Prostate gland (tissue), 2 donors: ENCODE measurements at regions not wholly inside any gene's neighbourhood (a gene's known extent, or its start where the extent isn't known, plus 50 kb on each side); places are given as distances from the start of the nearest gene placed in this dataset.

Experiments
- DNase-seq: peaks from one replicate; pipeline ENCODE4 v3.0.0-alpha.2; 2019; ENCODE audit warnings: low spot score
- H3K27ac ChIP-seq, 2 donors: fragments of 200-600 bp; sonication (generic); 2 replicates each; pipeline ENCODE4 v1.5.1; 2017 to 2019
- H3K27me3 ChIP-seq: fragments of 200-600 bp; sonication (generic); replicated peaks from 2 replicates; pipeline ENCODE4 v1.5.1; 2019; ENCODE audit not compliant: insufficient read depth
- H3K36me3 ChIP-seq, 2 donors: fragments of 200-600 bp; sonication (generic); 1 replicate in 1 of 2; 2 replicates in 1 of 2; pipeline versions ENCODE4 v1.5.1 to v1.8.1; 2017 to 2019
- H3K4me1 ChIP-seq: fragments of 200-600 bp; sonication (generic); replicated peaks from 2 replicates; pipeline ENCODE4 v1.5.1; 2019
- H3K4me3 ChIP-seq, 2 donors: fragments of 200-600 bp; sonication (generic); 2 replicates each; pipeline ENCODE4 v1.5.1; 2017 to 2019
- H3K9me3 ChIP-seq: fragments of 200-600 bp; sonication (generic); 2 replicates; pipeline ENCODE4 v1.5.1; 2017
- CTCF ChIP-seq, 4 experiments: fragments of 200-600 bp in 2 of 4; fragments of 450-650 bp in 2 of 4; sonication (generic) in 2 of 4; IDR thresholded peaks; 1 replicate in 3 of 4; 2 replicates in 1 of 4; pipeline ENCODE4 v1.5.1; 2016 to 2019; ENCODE audit warnings: antibody characterized with exemption in 4 of 4, mild to moderate bottlenecking in 2 of 4, moderate library complexity in 2 of 4
- POLR2A ChIP-seq: fragments of 450-650 bp; IDR thresholded peaks from one replicate; pipeline ENCODE4 v1.6.1; 2016; ENCODE audit warnings: antibody characterized with exemption, mild to moderate bottlenecking
- POLR2AphosphoS5 ChIP-seq: sonication (generic); formaldehyde crosslinking; IDR thresholded peaks from one replicate; pipeline ENCODE4 v1.6.1; 2017; ENCODE audit warnings: antibody characterized with exemption
- WGBS: methylation state at CpG from one replicate; pipeline ENCODE4 v1.1.5; 2018; 5-methylcytosine and 5-hydroxymethylcytosine counted together
- intact Hi-C: fragments of 100-400 bp; cut with DNase I; formaldehyde crosslinking; loops from one replicate; pipeline ENCODE4 v1.14.2; 2022

DNA sequence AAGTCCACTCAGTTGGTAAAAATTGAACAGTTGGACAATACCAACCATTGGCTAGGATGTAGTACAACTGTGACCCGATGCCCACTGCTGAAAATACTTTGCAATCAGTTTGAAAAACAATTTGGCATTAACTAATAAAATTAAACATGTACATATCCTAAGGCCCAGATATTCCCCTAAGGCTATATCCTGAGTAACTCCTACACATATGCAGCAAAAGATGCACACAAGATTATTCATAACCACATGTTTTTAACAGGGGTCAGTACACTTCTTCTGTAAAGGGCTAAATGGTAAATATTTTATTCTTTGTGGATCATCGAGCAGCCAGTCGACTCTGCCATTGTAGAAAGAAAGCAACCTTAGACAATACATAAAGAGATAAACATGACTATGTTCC lies 116.3 kb downstream of the MEX3B start:
- H3K27me3 ChIP-seq = no peaks in the 10 kb centered on the region
- no peak for TF ChIP-seq CTCF (IDR thresholded peaks at IDR 0.05)
- no peak for TF ChIP-seq POLR2AphosphoS5
- no peak for TF ChIP-seq POLR2A
- intact Hi-C loops = no loop called here
- H3K4me1 ChIP-seq = no peaks in the 10 kb centered on the region
- no peak for DNase-seq
- no peaks in the 10 kb centered on the region for H3K9me3 ChIP-seq
- H3K36me3 ChIP-seq = no peaks in the 10 kb centered on the region
- WGBS = 80% methylated on average over 3 of the region's 3 CpGs
- H3K4me3 ChIP-seq = no peak overlapping the region
- H3K27ac ChIP-seq = no peak overlapping the region

- DNase-seq = no peak
- Histone ChIP-seq H3K9me3 (no peaks in the 10 kb centered on the region), H3K36me3 (no peaks in the 10 kb centered on the region), H3K27me3 (no peaks in the 10 kb centered on the region), H3K27ac (no peak overlapping the region), H3K4me3 (no peak overlapping the region), H3K4me1 (no peaks in the 10 kb centered on the region)
- WGBS = 93% methylated on average over 6 of the region's 6 CpGs
- intact Hi-C loops = no loop called here
- no peak for TF ChIP-seq CTCF (IDR thresholded peaks at IDR 0.05)
- no peak for TF ChIP-seq POLR2A
- TF ChIP-seq POLR2AphosphoS5 = no peak
Observed at GRCh38 chr15:81926981-81927380, 118.8 kb downstream of the MEX3B start.

DNA sequence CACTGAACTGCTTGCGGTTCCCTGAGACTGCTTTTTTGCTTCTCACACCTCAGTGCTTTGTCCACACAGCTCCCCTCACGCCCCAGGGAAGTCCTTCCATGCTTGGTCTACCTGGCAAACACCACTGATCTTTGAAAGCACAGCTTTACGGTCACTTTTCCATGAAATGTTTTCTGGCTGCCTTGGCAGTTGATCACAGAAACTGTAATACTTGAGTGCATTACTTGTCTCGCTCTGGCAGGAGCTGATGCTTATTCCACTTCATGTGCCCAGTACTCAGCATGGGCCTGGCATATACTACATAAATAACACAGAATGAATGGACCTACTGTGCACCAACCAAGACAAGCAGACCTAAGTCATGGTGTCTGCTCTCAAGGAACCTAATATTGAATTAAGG lies 121.1 kb downstream of the MEX3B start:
- no peak for TF ChIP-seq CTCF (IDR thresholded peaks at IDR 0.05)
- no peak for TF ChIP-seq POLR2AphosphoS5
- no peak for TF ChIP-seq POLR2A
- Histone ChIP-seq H3K4me3 (no peak overlapping the region), H3K4me1 (no peaks in the 10 kb centered on the region), H3K36me3 (no peaks in the 10 kb centered on the region), H3K27ac (no peak overlapping the region), H3K27me3 (no peaks in the 10 kb centered on the region), H3K9me3 (no peaks in the 10 kb centered on the region)
- intact Hi-C loops = no loop called here
- no peak for DNase-seq
- WGBS = 46% methylated on average over 4 of the region's 4 CpGs

GRCh38 chr15:81923561-81924350 lies 122.1 kb downstream of the MEX3B start:
- Histone ChIP-seq H3K9me3 (no peaks in the 10 kb centered on the region), H3K27ac (no peak overlapping the region), H3K4me3 (no peak overlapping the region), H3K27me3 (no peaks in the 10 kb centered on the region), H3K4me1 (no peaks in the 10 kb centered on the region), H3K36me3 (no peaks in the 10 kb centered on the region)
- WGBS = 71% methylated on average over 4 of the region's 4 CpGs
- DNase-seq = no peak
- intact Hi-C loops = no loop called here
- TF ChIP-seq POLR2A (no peak), POLR2AphosphoS5 (no peak), CTCF (IDR thresholded peaks at IDR 0.05) (no peak)

DNA sequence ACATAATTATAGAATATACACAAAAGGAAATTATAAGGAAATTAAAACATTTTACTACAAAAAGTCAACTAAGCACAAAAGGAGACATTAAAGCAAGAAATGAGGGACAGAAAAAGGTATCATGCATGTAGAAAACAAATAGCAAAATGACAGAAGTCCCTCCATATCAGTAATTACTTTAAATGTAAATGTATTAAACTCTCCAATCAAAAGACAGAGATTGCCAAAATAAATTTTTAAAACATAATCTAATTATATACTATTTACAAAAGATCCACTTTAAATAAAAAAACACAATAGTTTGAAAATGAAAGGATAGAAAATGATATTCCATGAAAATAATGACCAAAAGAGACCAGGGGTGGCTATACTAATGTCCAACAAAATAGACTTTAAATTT lies 123.7 kb downstream of the MEX3B start:
- Histone ChIP-seq H3K4me3 (no peak overlapping the region), H3K4me1 (no peaks in the 10 kb centered on the region), H3K27ac (no peak overlapping the region), H3K36me3 (no peaks in the 10 kb centered on the region), H3K27me3 (no peaks in the 10 kb centered on the region), H3K9me3 (no peaks in the 10 kb centered on the region)
- intact Hi-C loops = no loop called here
- no peak for TF ChIP-seq POLR2AphosphoS5
- no peak for TF ChIP-seq POLR2A
- TF ChIP-seq CTCF (IDR thresholded peaks at IDR 0.05) = no peak
- DNase-seq = no peak
